NCI-H2081 treated with DMSO at 0.1 percent for 48 hours (cell line): ENCODE measurements at regions not wholly inside any gene's neighbourhood (a gene's known extent, or its start where the extent isn't known, plus 50 kb on each side); places are given as distances from the start of the nearest gene placed in this dataset.

Experiments
- DNase-seq: peaks from one replicate; lab custom pipeline; 2025; lab: John Stamatoyannopoulos, UW

GRCh38 chr4:123325241-123325681, 71.3 kb upstream of the SPRY1 start:
- DNase-seq, result no peak

- no peak for DNase-seq
Observed at GRCh38 chr4:123327346-123327745, 69.2 kb upstream of the SPRY1 start.

DNA sequence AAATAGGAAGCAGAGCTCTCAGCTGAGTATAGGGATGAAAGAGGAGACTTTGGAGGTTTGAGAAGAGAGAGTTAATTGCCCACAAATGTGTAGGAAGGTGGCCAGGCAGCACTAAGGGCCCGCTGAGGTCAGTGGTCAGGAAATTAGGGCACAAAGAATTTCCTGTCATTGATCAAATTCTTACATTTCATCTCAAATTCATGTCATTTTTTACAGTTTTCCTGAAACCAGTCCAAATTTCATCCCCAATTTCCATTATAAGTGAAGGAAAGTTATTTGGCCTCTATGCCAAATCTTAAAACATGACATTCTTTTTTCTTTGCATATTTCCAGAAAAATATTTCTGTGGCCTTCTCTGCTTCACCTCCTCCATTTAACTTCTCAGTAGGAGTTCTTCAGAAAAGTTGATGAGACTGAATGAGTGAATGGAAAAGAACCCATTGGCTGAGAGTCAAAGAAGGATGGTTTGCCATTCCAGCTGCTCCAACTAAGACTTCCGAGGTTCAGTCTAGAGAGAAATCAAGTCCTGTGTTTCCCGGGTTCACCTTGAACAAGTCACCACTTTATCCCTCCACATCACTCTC, 68.7 kb upstream of the SPRY1 start:
- no peak for DNase-seq

DNA sequence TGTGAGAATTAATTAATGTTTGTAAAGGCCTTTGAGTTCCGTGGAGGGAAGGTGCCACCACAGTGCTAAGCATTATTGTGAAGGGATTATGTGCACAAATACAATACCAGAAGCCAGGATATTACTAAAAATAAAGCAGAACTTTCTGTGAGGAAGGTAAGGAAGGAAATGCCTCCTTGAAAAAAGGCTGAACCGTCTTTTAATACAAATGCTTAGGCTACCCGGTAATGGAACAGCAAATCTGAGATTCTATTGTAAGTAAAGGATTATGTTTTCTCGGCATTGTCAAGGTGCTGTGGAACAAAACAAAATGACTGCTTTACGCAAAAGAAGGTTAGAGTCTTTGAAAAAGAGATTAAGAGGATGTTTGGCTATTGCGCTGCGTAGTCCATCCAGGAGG, 57.9 kb upstream of the SPRY1 start:
- DNase-seq, result no peak

DNA sequence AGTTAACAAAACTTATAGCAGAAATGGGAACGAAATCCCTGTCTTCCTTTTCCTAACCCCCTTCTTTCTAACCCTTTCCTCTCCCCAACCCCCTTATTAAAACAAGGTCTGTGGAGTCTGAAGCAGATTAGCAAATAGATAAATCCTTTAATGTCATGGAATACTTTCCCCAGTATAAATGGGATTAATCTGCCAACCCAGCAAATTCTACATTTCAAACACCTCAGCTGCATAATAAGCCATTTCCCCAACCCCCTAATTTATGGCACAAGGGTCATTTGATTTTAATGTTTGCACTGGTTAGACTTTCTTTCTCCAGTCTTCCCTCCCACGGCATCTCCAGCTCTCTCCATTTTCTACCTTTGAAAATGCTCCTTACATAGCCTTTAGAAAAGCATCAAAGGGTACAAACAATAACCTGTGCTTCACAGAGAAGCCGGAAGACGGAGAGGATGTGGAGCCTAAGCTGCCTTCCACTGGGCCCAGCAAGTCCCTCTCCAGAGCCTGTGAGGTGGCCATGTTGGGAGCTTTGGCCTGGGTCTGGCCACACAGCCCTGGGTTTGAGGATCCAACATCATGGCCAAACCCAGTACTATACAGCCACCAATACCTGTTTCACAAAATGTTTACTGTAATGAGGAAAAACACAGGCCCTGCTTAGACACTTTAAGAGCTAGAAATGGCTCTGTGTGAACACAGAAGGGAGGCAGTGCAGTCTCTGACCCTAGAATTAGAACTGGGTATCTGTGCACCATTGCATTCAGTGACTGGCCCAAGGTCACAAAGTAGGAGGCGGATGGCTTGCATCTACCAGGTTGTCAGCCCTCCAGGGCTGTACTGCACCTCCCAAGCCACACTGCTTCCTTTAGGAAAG, 56.9 kb upstream of the SPRY1 start:
- DNase-seq, result no peak

DNA sequence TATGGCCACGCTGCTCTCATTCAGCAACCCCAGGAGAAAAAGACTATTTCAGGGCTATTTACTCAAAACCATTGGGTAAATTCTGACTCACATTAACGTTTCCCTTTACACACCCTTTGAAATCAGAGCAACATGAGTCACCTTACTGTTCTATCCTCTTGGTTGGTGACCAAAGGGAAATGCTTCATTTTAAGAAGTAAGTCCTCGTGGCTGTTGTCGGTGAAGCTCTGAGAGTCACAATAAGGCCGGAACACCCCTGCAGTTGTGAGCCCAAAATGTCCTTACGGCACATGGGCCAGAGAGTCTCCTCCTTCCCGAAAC, 56.3 kb upstream of the SPRY1 start:
- no peak for DNase-seq

GRCh38 chr4:123342498-123342897, 54.1 kb upstream of the SPRY1 start:
- DNase-seq, result no peak

DNA sequence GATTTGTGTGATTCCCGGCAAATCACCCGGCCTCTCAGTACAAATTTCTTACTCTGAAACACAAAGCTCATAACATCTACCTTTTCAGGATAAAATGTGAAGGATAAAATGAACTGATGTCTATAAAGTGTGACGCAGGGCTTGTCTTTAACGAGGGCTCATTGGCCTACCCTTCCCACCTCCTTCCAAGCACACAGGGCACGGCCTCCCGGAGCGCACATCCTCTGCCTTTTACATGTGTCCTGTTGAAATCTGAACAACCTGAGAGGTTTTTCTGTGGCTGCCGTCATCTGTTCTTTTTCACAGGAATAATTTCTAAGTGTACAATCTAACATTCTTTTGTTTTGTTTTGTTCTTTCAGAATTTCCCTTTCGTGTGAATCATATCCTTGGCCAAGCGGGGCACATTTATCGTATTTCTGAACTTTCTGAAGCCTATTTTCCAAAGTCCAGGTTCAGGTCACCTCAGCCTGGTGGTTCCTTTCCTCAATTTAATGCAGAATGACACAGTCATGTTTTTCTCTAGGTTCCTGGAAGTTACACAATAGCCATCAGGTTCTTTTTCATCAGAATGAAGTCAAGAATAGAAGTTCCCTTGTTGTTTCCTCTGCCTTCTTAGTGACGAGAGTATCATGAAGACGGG, 53.1 kb upstream of the SPRY1 start:
- no peak for DNase-seq

- no peak for DNase-seq
Observed at GRCh38 chr4:123345137-123345934, 51.3 kb upstream of the SPRY1 start.

DNA sequence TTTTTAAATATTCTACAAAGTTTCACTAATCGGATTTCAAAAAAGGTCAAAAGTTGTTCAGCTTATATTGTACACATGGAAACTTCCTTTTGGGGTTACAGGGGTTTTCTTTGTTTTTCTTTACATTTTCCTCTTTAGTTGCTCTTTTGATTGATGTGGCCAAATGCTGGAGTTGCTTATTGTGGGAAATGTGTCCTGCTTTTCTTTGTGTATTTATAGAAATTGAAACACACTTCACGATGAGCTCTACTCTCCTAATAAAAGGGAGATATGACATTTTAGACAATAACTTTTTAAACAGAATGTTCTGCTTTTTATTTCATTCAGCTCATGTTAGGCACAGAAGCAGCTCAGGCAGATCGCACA, 50.7 kb upstream of the SPRY1 start:
- no peak for DNase-seq

- DNase-seq, result no peak
Observed at GRCh38 chr4:123346330-123346940, 50.2 kb upstream of the SPRY1 start.
